H1 (cell line): ENCODE measurements at regions not wholly inside any gene's neighbourhood (a gene's known extent, or its start where the extent isn't known, plus 50 kb on each side); places are given as distances from the start of the nearest gene placed in this dataset.

ENCODE experiments used
- CTCF ChIA-PET: fragments of 300-600 bp; sonication (Branson Sonifier 250); formaldehyde crosslinking; loops from one replicate; lab custom pipeline; 2021; ENCODE audit not compliant: partially characterized antibody; lab: Charles Lee
- POLR2A ChIA-PET: fragments of 300-600 bp; sonication (Branson Sonifier 250); formaldehyde crosslinking; loops from one replicate; lab custom pipeline; 2021; ENCODE audit warnings: inconsistent platforms; ENCODE audit not compliant: partially characterized antibody; lab: Charles Lee
- DNase-seq, 2 experiments: peaks; one replicate each; pipeline versions ENCODE4 v3.0.0 to v3.0.0-alpha.2; 2010 to 2022; ENCODE audit warnings: low spot score in 2 of 2, low read depth in 1 of 2, mixed read lengths in 1 of 2
- FAIRE-seq: peaks from 2 replicates; lab custom pipeline; 2011; peaks lifted over from hg19 to GRCh38; lab: Jason Lieb, UNC
- H2AFZ ChIP-seq: 2 replicates; pipeline ENCODE4 v1.8.1; 2012; ENCODE audit warnings: low read length, inconsistent platforms
- H2AK5ac ChIP-seq: 2 replicates; pipeline ENCODE4 v1.6.1; 2013; ENCODE audit warnings: low read depth, low read length
- H2BK120ac ChIP-seq: replicated peaks from 2 replicates; pipeline ENCODE3; 2013; ENCODE audit warnings: low read depth, low read length, inconsistent platforms
- H2BK12ac ChIP-seq: 2 replicates; pipeline ENCODE4 v1.6.1; 2013; ENCODE audit warnings: low read depth, low read length
- H2BK15ac ChIP-seq: 2 replicates; pipeline ENCODE4 v1.6.1; 2013; ENCODE audit warnings: low read length
- H2BK20ac ChIP-seq: 2 replicates; pipeline ENCODE4 v1.6.1; 2013; ENCODE audit warnings: low read length
- H2BK5ac ChIP-seq: 2 replicates; pipeline ENCODE4 v1.6.1; 2013; ENCODE audit warnings: low read depth, low read length
- H3K14ac ChIP-seq: 2 replicates; pipeline ENCODE4 v1.6.1; 2013; ENCODE audit warnings: inconsistent platforms; ENCODE audit not compliant: insufficient read length
- H3K18ac ChIP-seq: 2 replicates; pipeline ENCODE4 v1.6.1; 2013; ENCODE audit warnings: low read length; ENCODE audit errors: extremely low read depth
- H3K23ac ChIP-seq: 2 replicates; pipeline ENCODE4 v1.6.1; 2013; ENCODE audit warnings: inconsistent platforms; ENCODE audit not compliant: insufficient read length
- H3K23me2 ChIP-seq: 2 replicates; pipeline ENCODE4 v1.6.1; 2013; ENCODE audit warnings: low read depth, low read length
- H3K27ac ChIP-seq: 2 replicates; pipeline ENCODE4 v1.6.1; 2011; ENCODE audit warnings: low read depth, low read length, inconsistent platforms
- H3K27me3 ChIP-seq, 4 experiments: replicated peaks in 1 of 4; 1 replicate in 1 of 4; 2 replicates in 3 of 4; pipeline versions ENCODE4 v1.6.1 to v1.8.1; 2011 to 2013; ENCODE audit warnings: low read length in 3 of 4, mild to moderate bottlenecking in 3 of 4, inconsistent platforms in 2 of 4, mixed read lengths in 2 of 4, moderate library complexity in 1 of 4; ENCODE audit not compliant: control insufficient read depth in 3 of 4, insufficient read depth in 3 of 4; ENCODE audit errors: extremely low read depth in 1 of 4
- H3K36me3 ChIP-seq, 4 experiments: 2 replicates each; pipeline versions ENCODE4 v1.6.1 to v1.8.1; 2011 to 2013; ENCODE audit warnings: mild to moderate bottlenecking in 4 of 4, low read length in 3 of 4, moderate library complexity in 2 of 4, control low read depth in 1 of 4, inconsistent platforms in 1 of 4; ENCODE audit not compliant: insufficient read depth in 4 of 4, control insufficient read depth in 2 of 4
- H3K4ac ChIP-seq: replicated peaks from 2 replicates; pipeline ENCODE3; 2013; ENCODE audit warnings: low read length, low read depth, mixed read lengths, inconsistent platforms; ENCODE audit not compliant: insufficient read length
- H3K4me1 ChIP-seq, 4 experiments: replicated peaks in 1 of 4; 1 replicate in 1 of 4; 2 replicates in 3 of 4; pipeline versions ENCODE4 v1.6.1 to v1.8.1; 2011 to 2013; ENCODE audit warnings: low read length in 3 of 4, inconsistent platforms in 2 of 4, mixed read lengths in 1 of 4; ENCODE audit not compliant: insufficient read depth in 4 of 4, control insufficient read depth in 3 of 4
- H3K4me2 ChIP-seq, 2 experiments: 2 replicates each; pipeline versions ENCODE4 v1.6.1 to v1.8.1; 2011 to 2013; ENCODE audit warnings: low read depth in 2 of 2, low read length in 2 of 2, control low read depth in 1 of 2, inconsistent platforms in 1 of 2, mild to moderate bottlenecking in 1 of 2; ENCODE audit not compliant: insufficient read depth in 1 of 2
- H3K4me3 ChIP-seq, 4 experiments: fragments of 200-600, 300-600 bp in 1 of 4; sonication (generic), shearing (Covaris generic), sonication (Bioruptor Twin) in 1 of 4; 2 replicates each; pipeline versions ENCODE4 v1.5.1 to v1.8.1; 2011 to 2016; ENCODE audit warnings: low read length in 4 of 4, low read depth in 3 of 4, control low read depth in 2 of 4, inconsistent platforms in 2 of 4, mild to moderate bottlenecking in 2 of 4, mixed read lengths in 1 of 4, moderate library complexity in 1 of 4; ENCODE audit not compliant: insufficient read depth in 2 of 4; ENCODE audit errors: extremely low read depth in 1 of 4
- H3K56ac ChIP-seq: replicated peaks from 2 replicates; pipeline ENCODE3; 2013; ENCODE audit warnings: low read depth, mild to moderate bottlenecking, mixed read lengths, low read length, inconsistent platforms; ENCODE audit not compliant: insufficient read length
- H3K79me1 ChIP-seq: 2 replicates; pipeline ENCODE4 v1.6.1; 2013; ENCODE audit warnings: low read depth, low read length, control low read depth
- H3K79me2 ChIP-seq, 2 experiments: 2 replicates each; pipeline versions ENCODE4 v1.6.1 to v1.8.1; 2012 to 2013; ENCODE audit warnings: low read length in 2 of 2, mild to moderate bottlenecking in 2 of 2, inconsistent platforms in 1 of 2; ENCODE audit not compliant: insufficient read depth in 2 of 2, control insufficient read depth in 1 of 2
- H3K9ac ChIP-seq, 4 experiments: replicated peaks in 1 of 4; 1 replicate in 1 of 4; 2 replicates in 3 of 4; pipeline versions ENCODE4 v1.6.1 to v1.8.1; 2011 to 2013; ENCODE audit warnings: low read depth in 3 of 4, low read length in 3 of 4, control low read depth in 2 of 4, mild to moderate bottlenecking in 2 of 4, moderate library complexity in 2 of 4, inconsistent platforms in 1 of 4; ENCODE audit errors: extremely low read depth in 1 of 4
- H3K9me3 ChIP-seq, 2 experiments: 2 replicates each; pipeline versions ENCODE4 v1.6.1 to v1.8.1; 2012 to 2013; ENCODE audit warnings: mild to moderate bottlenecking in 2 of 2, moderate library complexity in 2 of 2, control low read depth in 1 of 2, inconsistent platforms in 1 of 2, low read depth in 1 of 2, low read length in 1 of 2, mixed read lengths in 1 of 2; ENCODE audit not compliant: insufficient read depth in 2 of 2
- H4K20me1 ChIP-seq, 2 experiments: replicated peaks in 1 of 2; 2 replicates each; pipeline versions ENCODE3 to v1.8.1; 2011 to 2013; ENCODE audit warnings: inconsistent platforms in 2 of 2, low read length in 2 of 2, mild to moderate bottlenecking in 1 of 2; ENCODE audit not compliant: insufficient read depth in 2 of 2, control insufficient read depth in 1 of 2
- H4K5ac ChIP-seq: 2 replicates; pipeline ENCODE4 v1.6.1; 2013; ENCODE audit warnings: low read length, low read depth, mixed read lengths, inconsistent platforms; ENCODE audit not compliant: insufficient read length
- H4K8ac ChIP-seq: 2 replicates; pipeline ENCODE4 v1.8.0; 2013; ENCODE audit warnings: mild to moderate bottlenecking, moderate library complexity, low read length, inconsistent platforms; ENCODE audit not compliant: insufficient read depth; ENCODE audit errors: extremely low read depth
- H4K91ac ChIP-seq: replicated peaks from 2 replicates; pipeline ENCODE3; 2013; ENCODE audit warnings: low read length, mixed read lengths, inconsistent platforms; ENCODE audit not compliant: insufficient read length
- BCL11A ChIP-seq, 2 experiments: IDR thresholded peaks; one replicate each; pipeline ENCODE4 v1.6.1; 2011; ENCODE audit warnings: low read depth in 2 of 2, low read length in 2 of 2, mild to moderate bottlenecking in 2 of 2
- CHD1 ChIP-seq: IDR thresholded peaks from 2 replicates; pipeline ENCODE4 v1.6.1; 2012; ENCODE audit warnings: low read depth, low read length, improper control_type of control experiment
- CHD2 ChIP-seq: IDR thresholded peaks from 2 replicates; pipeline ENCODE4 v1.6.1; 2012; ENCODE audit warnings: low read length, improper control_type of control experiment
- CREB1 ChIP-seq: IDR thresholded peaks from 2 replicates; pipeline ENCODE4 v1.6.1; 2012; ENCODE audit warnings: inconsistent platforms
- EZH2 ChIP-seq: fragments of 200-600 bp; sonication (generic); IDR thresholded peaks from 2 replicates; pipeline ENCODE4 v1.7.1; 2012; ENCODE audit warnings: low read depth, mild to moderate bottlenecking, moderate library complexity, low read length, inconsistent platforms; ENCODE audit not compliant: severe bottlenecking
- POU5F1 ChIP-seq: IDR thresholded peaks from 2 replicates; pipeline ENCODE4 v1.6.1; 2011; ENCODE audit warnings: low read depth, mild to moderate bottlenecking, low read length, moderate library complexity
- SIN3A ChIP-seq, 2 experiments: IDR thresholded peaks in 1 of 2; conservative IDR thresholded peaks in 1 of 2; 2 replicates each; pipeline ENCODE4 v1.6.1; 2011 to 2012; ENCODE audit warnings: low read length in 2 of 2, improper control_type of control experiment in 1 of 2, low read depth in 1 of 2, mild to moderate bottlenecking in 1 of 2
- WGBS, 2 experiments: shearing (Covaris generic) in 1 of 2; methylation state at CpG; one replicate each; pipeline versions ENCODE4 v1.1.6 to v1.1.7; 2013 to 2015; ENCODE audit warnings: low lambda C conversion rate in 2 of 2, mixed read lengths in 2 of 2, inconsistent platforms in 1 of 2, low coverage in 1 of 2, missing lambda C conversion rate in 1 of 2; ENCODE audit not compliant: insufficient replicate concordance in 2 of 2, insufficient coverage in 1 of 2, insufficient read length in 1 of 2; ENCODE audit errors: extremely low coverage in 1 of 2, missing lambda C conversion rate in 1 of 2; 5-methylcytosine and 5-hydroxymethylcytosine counted together
- TF ChIP-seq, protein P1 (sequence below): IDR thresholded peaks from 2 replicates; pipeline ENCODE4 v1.6.1; 2012; ENCODE audit warnings: inconsistent platforms

DNA sequence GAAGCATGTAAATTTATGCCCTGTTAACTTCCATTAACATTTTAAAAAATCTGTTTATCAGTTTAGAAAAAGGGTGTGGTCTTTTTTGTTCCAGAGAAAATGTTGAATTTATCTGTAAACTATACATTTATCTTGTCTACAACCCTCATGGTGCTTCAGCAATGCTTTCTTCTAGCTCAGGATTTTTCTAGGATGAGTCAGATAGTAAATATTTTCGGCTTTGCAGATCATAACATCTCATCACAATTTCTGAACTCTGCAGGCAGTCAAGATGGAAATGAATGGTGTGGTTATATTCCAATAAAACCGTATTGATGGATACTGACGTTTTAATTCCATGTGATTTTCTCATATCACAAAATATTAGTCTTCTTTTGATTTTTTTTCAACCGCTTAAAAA, 70.5 kb upstream of the FOXB1 start:
- H3K18ac ChIP-seq, result no peak overlapping the region
- no peak overlapping the region for H2AFZ ChIP-seq
- H3K36me3 ChIP-seq, result no peaks in the 10 kb centered on the region
- H2BK15ac ChIP-seq, result no peak overlapping the region
- H2BK120ac ChIP-seq, result no peak overlapping the region
- H2BK5ac ChIP-seq, result no peak overlapping the region
- FAIRE-seq (no peak), DNase-seq (no peak)
- no peak overlapping the region for H3K27ac ChIP-seq
- no peak overlapping the region for H3K56ac ChIP-seq
- H3K4me1 ChIP-seq, result peaks cover 0 to 7% (median 3%) of the 10 kb centered on the region in 4 experiments; a peak in 5 of 7 replicates
- H3K79me2 ChIP-seq, result no peaks in the 10 kb centered on the region
- H3K23ac ChIP-seq, result no peak overlapping the region
- H4K5ac ChIP-seq, result no peak overlapping the region
- no peak overlapping the region for H3K4me3 ChIP-seq
- H4K91ac ChIP-seq, result no peak overlapping the region
- no peak overlapping the region for H3K9ac ChIP-seq
- H2BK20ac ChIP-seq, result no peak overlapping the region
- no peaks in the 10 kb centered on the region for H4K20me1 ChIP-seq
- no peak overlapping the region for H4K8ac ChIP-seq
- WGBS, 2 experiments, result 86% methylated on average over 4 of the region's 4 CpGs; no CpG with 5 or more reads in 1 of the 2 experiments
- no peak overlapping the region for H2BK12ac ChIP-seq
- no peak overlapping the region for H2AK5ac ChIP-seq
- no peak overlapping the region for H3K4me2 ChIP-seq
- H3K4ac ChIP-seq, result no peak overlapping the region
- no peaks in the 10 kb centered on the region for H3K23me2 ChIP-seq
- H3K27me3 ChIP-seq, result no peaks in the 10 kb centered on the region
- H3K14ac ChIP-seq, result no peak overlapping the region
- H3K79me1 ChIP-seq, result no peaks in the 10 kb centered on the region
- H3K9me3 ChIP-seq, result no peaks in the 10 kb centered on the region
- ChIA-PET POLR2A (no interaction called here), CTCF (interaction anchor here (1.3 to 3.4 kb wide), 3 partner anchors 16 to 394 kb away, joined by 3 to 14 read pairs (median 6); no protein-coding TSS in a partner anchor)
- TF ChIP-seq CREB1 (no peak), BCL11A (IDR thresholded peaks at IDR 0.05; ENCODE audit: low read depth in 2 of 2, low read length in 2 of 2) (no peak), CHD2 (no peak), CHD1 (no peak), POU5F1 (no peak), EZH2 (no peak), SIN3A (conservative IDR thresholded peaks at IDR 0.05 in 1 of 2, IDR thresholded peaks at IDR 0.05 in 1 of 2; ENCODE audit: low read depth in 1 of 2, low read length in 2 of 2) (no peak)
- TF ChIP-seq, protein P1, sequence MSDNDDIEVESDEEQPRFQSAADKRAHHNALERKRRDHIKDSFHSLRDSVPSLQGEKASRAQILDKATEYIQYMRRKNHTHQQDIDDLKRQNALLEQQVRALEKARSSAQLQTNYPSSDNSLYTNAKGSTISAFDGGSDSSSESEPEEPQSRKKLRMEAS, result no peak
